Tibial nerve (tissue), 4 donors: ENCODE measurements at regions not wholly inside any gene's neighbourhood (a gene's known extent, or its start where the extent isn't known, plus 50 kb on each side); places are given as distances from the start of the nearest gene placed in this dataset.

Experiments
- CTCF ChIP-seq, 5 experiments: fragments of 200-600 bp in 3 of 5; fragments of 450-650 bp in 2 of 5; sonication (generic) in 3 of 5; IDR thresholded peaks; one replicate each; pipeline ENCODE4 v1.5.1; 2016 to 2019; ENCODE audit warnings: antibody characterized with exemption in 5 of 5, mild to moderate bottlenecking in 3 of 5, moderate library complexity in 2 of 5
- EP300 ChIP-seq, 2 donors: sonication (generic); formaldehyde crosslinking; IDR thresholded peaks; one replicate each; pipeline ENCODE4 v1.6.1; 2017; ENCODE audit warnings: antibody characterized with exemption in 2 of 2, mild to moderate bottlenecking in 1 of 2
- POLR2A ChIP-seq, 2 donors: fragments of 450-650 bp; IDR thresholded peaks; one replicate each; pipeline ENCODE4 v1.6.1; 2017; ENCODE audit warnings: antibody characterized with exemption in 2 of 2, mild to moderate bottlenecking in 2 of 2, moderate library complexity in 2 of 2

DNA sequence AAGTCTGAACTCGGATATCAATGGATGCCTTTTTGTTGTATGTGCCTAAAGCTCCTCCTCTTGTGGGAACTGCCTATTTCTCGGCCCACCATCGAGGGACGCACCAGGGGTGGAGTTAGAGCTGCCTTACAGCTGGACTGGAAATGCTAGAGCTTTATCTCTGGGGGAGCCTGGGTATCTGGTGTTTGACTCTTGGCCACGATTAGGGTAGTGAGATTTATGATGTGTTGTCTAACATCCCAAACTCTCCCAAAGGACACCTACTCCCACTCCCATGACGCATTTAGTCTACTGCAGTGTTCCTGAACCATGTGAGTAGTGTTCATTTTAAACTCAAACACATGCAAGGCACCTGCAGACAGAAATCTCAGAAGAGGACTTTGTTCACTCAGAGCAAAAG lies 594.8 kb downstream of the METTL4 start:
- TF ChIP-seq POLR2A (IDR thresholded peaks at IDR 0.05) (no peak), CTCF (IDR thresholded peaks at IDR 0.05) (no peak), EP300 (IDR thresholded peaks at IDR 0.05) (no peak)
